ENCODE measurements at regions not wholly inside any gene's neighbourhood (a gene's known extent, or its start where the extent isn't known, plus 50 kb on each side); places are given as distances from the start of the nearest gene placed in this dataset.

DNA sequence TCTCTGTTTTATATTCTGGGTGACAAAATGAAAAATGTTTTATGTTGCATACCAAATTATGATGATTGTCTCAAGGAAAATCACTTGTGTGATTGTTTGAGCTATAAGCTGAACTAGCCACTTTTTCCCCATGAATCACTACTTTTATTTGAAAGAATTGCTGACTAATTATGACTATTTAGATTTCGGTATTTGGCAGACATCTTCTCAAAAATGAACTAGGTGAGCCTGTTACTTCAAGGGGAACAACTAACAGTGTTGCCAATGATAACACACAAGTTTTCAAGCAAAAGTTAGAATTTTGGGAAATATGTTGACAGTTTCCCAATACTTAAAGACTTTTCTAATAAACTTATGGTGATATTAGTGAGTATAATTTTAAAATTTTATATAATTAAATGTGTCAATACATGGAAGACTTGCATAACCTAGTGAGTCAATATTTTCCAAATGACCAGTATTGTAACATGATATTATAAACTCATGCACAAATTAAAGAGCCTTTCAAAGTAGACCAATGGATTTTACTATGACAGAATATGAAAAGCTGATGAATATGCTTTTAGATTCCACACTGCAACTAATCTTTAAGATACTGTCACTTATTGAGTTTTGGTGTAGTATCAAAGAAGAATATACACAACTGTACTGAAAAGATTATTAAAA lies 187.7 kb upstream of the GATB start:
- no peaks in the 10 kb centered on the region for H3K79me2 ChIP-seq (ENCODE audit: control insufficient read depth, insufficient read depth, low read length)
- H3K4me2 ChIP-seq (replicated peaks; ENCODE audit: low read depth, low read length, poor library complexity, severe bottlenecking) = no peak overlapping the region
- no peak overlapping the region for H3K4me3 Mint-ChIP-seq
- H3K9me3 Mint-ChIP-seq (ENCODE audit: insufficient read depth) = peaks cover 11% of the 10 kb centered on the region
- H3K4me1 Mint-ChIP-seq = no peaks in the 10 kb centered on the region
- WGBS (ENCODE audit: insufficient coverage) = no CpG with 5 or more reads among the region's 1 CpG
- ChIA-PET POLR2A (no interaction called here), CTCF (no interaction called here)
- no peak overlapping the region for H3K9ac ChIP-seq (ENCODE audit: low read length)
- H3K27ac ChIP-seq (ENCODE audit: low read length in 2 of 2) = no peak overlapping the region
- TF ChIP-seq CTCF (IDR thresholded peaks at IDR 0.05) = no peak
- TF ChIP-seq EZH2 (IDR thresholded peaks at IDR 0.05; ENCODE audit: borderline replicate concordance, insufficient read depth, low read depth, low read length, poor library complexity, severe bottlenecking) = no peak
- H4K20me1 ChIP-seq (ENCODE audit: control insufficient read depth, insufficient read depth, low read length, poor library complexity, severe bottlenecking) = no peaks in the 10 kb centered on the region
- no peaks in the 10 kb centered on the region for H3K27me3 ChIP-seq (replicated peaks in 1 of 4; ENCODE audit: control extremely low read depth in 1 of 4, control insufficient read depth in 3 of 4, insufficient read depth in 4 of 4, low read length in 3 of 4)
- ATAC-seq (ENCODE audit: low read depth) (no peak), DNase-seq (no peak)
- no peaks in the 10 kb centered on the region for H3K36me3 ChIP-seq (replicated peaks in 1 of 2; ENCODE audit: control extremely low read depth in 1 of 2, control insufficient read depth in 1 of 2, extremely low read depth in 1 of 2, insufficient read depth in 2 of 2, low read length in 1 of 2)
- no peak overlapping the region for H3K4me3 ChIP-seq (ENCODE audit: control extremely low read depth in 1 of 5, extremely low read depth in 1 of 5, insufficient read depth in 1 of 5, low read depth in 2 of 5, low read length in 4 of 5)
- intact Hi-C loops (cut with micrococcal nuclease) = no loop called here
- peaks cover 4 to 23% (median 9%) of the 10 kb centered on the region in 3 donors for H3K9me3 ChIP-seq (ENCODE audit: control extremely low read depth in 1 of 3, control insufficient read depth in 2 of 3, insufficient read depth in 1 of 3, low read length in 2 of 3)
- no peaks in the 10 kb centered on the region for H3K4me1 ChIP-seq (ENCODE audit: control insufficient read depth in 2 of 2, insufficient read depth in 2 of 2, low read length in 2 of 2)
- no peak overlapping the region for H2AFZ ChIP-seq (ENCODE audit: insufficient read depth, low read depth, low read length, poor library complexity, severe bottlenecking)
- peaks cover 5% of the 10 kb centered on the region for H3K27me3 Mint-ChIP-seq
- no peak overlapping the region for H3K27ac Mint-ChIP-seq

DNA sequence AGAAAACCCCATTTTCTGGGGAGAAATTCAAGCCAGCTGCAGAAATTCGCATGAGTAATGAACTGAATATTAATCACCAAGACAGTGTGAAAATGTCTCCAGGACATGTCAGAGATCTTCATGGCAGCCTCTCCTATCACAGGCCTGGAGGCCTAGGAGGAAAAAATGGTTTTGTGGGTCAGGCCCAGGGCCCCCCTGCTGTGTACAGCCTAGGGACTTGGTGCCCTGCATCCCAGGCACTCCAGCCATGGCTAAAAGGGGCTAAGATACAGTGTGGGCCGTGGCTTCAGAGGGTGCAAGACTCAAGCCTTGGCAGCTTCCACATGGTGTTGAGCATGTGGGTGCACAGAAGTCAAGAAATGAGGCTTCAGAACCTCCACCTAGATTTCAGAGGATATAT lies 185.9 kb upstream of the GATB start:
- H3K4me2 ChIP-seq (replicated peaks; ENCODE audit: low read depth, low read length, poor library complexity, severe bottlenecking) = no peak overlapping the region
- H3K79me2 ChIP-seq (ENCODE audit: control insufficient read depth, insufficient read depth, low read length) = no peaks in the 10 kb centered on the region
- 62% methylated on average over 2 of the region's 2 CpGs for WGBS (ENCODE audit: insufficient coverage)
- H3K36me3 ChIP-seq (replicated peaks in 1 of 2; ENCODE audit: control extremely low read depth in 1 of 2, control insufficient read depth in 1 of 2, extremely low read depth in 1 of 2, insufficient read depth in 2 of 2, low read length in 1 of 2) = no peaks in the 10 kb centered on the region
- no peaks in the 10 kb centered on the region for H4K20me1 ChIP-seq (ENCODE audit: control insufficient read depth, insufficient read depth, low read length, poor library complexity, severe bottlenecking)
- DNase-seq (no peak), ATAC-seq (ENCODE audit: low read depth) (no peak)
- H3K9me3 Mint-ChIP-seq (ENCODE audit: insufficient read depth) = peaks cover 11% of the 10 kb centered on the region
- no peak for TF ChIP-seq CTCF (IDR thresholded peaks at IDR 0.05)
- TF ChIP-seq EZH2 (IDR thresholded peaks at IDR 0.05; ENCODE audit: borderline replicate concordance, insufficient read depth, low read depth, low read length, poor library complexity, severe bottlenecking) = no peak
- H3K4me1 ChIP-seq (ENCODE audit: control insufficient read depth in 2 of 2, insufficient read depth in 2 of 2, low read length in 2 of 2) = no peaks in the 10 kb centered on the region
- no peak overlapping the region for H2AFZ ChIP-seq (ENCODE audit: insufficient read depth, low read depth, low read length, poor library complexity, severe bottlenecking)
- H3K9me3 ChIP-seq (ENCODE audit: control extremely low read depth in 1 of 3, control insufficient read depth in 2 of 3, insufficient read depth in 1 of 3, low read length in 2 of 3) = peaks cover 4 to 23% (median 12%) of the 10 kb centered on the region in 3 donors
- no peaks in the 10 kb centered on the region for H3K27me3 ChIP-seq (replicated peaks in 1 of 4; ENCODE audit: control extremely low read depth in 1 of 4, control insufficient read depth in 3 of 4, insufficient read depth in 4 of 4, low read length in 3 of 4)
- POLR2A ChIA-PET = no interaction called here
- H3K27ac ChIP-seq (ENCODE audit: low read length in 2 of 2) = no peak overlapping the region
- intact Hi-C loops (cut with micrococcal nuclease) = no loop called here
- H3K27me3 Mint-ChIP-seq = peaks cover 4% of the 10 kb centered on the region
- H3K4me3 Mint-ChIP-seq = no peak overlapping the region
- CTCF ChIA-PET = no interaction called here
- H3K9ac ChIP-seq (ENCODE audit: low read length) = no peak overlapping the region
- no peak overlapping the region for H3K4me3 ChIP-seq (ENCODE audit: control extremely low read depth in 1 of 5, extremely low read depth in 1 of 5, insufficient read depth in 1 of 5, low read depth in 2 of 5, low read length in 4 of 5)
- H3K4me1 Mint-ChIP-seq = no peaks in the 10 kb centered on the region
- H3K27ac Mint-ChIP-seq = no peak overlapping the region

All from B cell (primary cell).